Peyer's patch (tissue), 4 donors: ENCODE measurements at regions not wholly inside any gene's neighbourhood (a gene's known extent, or its start where the extent isn't known, plus 50 kb on each side); places are given as distances from the start of the nearest gene placed in this dataset.

ENCODE experiments used
- DNase-seq, 3 donors: peaks; one replicate each; pipeline ENCODE4 v3.0.0-alpha.2; 2017 to 2019
- H3K27ac ChIP-seq, 4 donors: fragments of 200-600 bp; sonication (generic); one replicate each; pipeline ENCODE4 v1.5.1; 2016 to 2019
- H3K27me3 ChIP-seq, 2 donors: fragments of 200-600 bp; sonication (generic); one replicate each; pipeline ENCODE4 v1.5.1; 2019
- H3K36me3 ChIP-seq, 3 donors: fragments of 200-600 bp; sonication (generic); one replicate each; pipeline ENCODE4 v1.5.1; 2016 to 2019
- H3K4me1 ChIP-seq, 4 donors: fragments of 200-600 bp; sonication (generic); one replicate each; pipeline ENCODE4 v1.5.1; 2016 to 2019
- H3K4me3 ChIP-seq, 4 donors: fragments of 200-600 bp; sonication (generic); 1 replicate in 3 of 4; 2 replicates in 1 of 4; pipeline ENCODE4 v1.5.1; 2016 to 2019; ENCODE audit warnings: mild to moderate bottlenecking in 1 of 4
- H3K9me3 ChIP-seq, 4 donors: fragments of 200-600 bp; sonication (generic); one replicate each; pipeline ENCODE4 v1.5.1; 2016 to 2019; ENCODE audit warnings: mild to moderate bottlenecking in 1 of 4
- CTCF ChIP-seq, 6 experiments: fragments of 450-650 bp in 4 of 6; fragments of 200-600 bp in 2 of 6; sonication (generic) in 1 of 6; IDR thresholded peaks; one replicate each; pipeline ENCODE4 v1.5.1; 2017 to 2019; ENCODE audit warnings: antibody characterized with exemption in 6 of 6, mild to moderate bottlenecking in 3 of 6, moderate library complexity in 1 of 6
- POLR2A ChIP-seq, 2 donors: fragments of 450-650 bp; IDR thresholded peaks; one replicate each; pipeline ENCODE4 v1.5.1; 2017; ENCODE audit warnings: antibody characterized with exemption in 2 of 2, mild to moderate bottlenecking in 2 of 2, moderate library complexity in 2 of 2

- Histone ChIP-seq H3K27ac (no peak overlapping the region), H3K4me3 (no peak overlapping the region)
Measured at GRCh38 chr9:88596376-88596775, 61.4 kb downstream of the NXNL2 start.

DNA sequence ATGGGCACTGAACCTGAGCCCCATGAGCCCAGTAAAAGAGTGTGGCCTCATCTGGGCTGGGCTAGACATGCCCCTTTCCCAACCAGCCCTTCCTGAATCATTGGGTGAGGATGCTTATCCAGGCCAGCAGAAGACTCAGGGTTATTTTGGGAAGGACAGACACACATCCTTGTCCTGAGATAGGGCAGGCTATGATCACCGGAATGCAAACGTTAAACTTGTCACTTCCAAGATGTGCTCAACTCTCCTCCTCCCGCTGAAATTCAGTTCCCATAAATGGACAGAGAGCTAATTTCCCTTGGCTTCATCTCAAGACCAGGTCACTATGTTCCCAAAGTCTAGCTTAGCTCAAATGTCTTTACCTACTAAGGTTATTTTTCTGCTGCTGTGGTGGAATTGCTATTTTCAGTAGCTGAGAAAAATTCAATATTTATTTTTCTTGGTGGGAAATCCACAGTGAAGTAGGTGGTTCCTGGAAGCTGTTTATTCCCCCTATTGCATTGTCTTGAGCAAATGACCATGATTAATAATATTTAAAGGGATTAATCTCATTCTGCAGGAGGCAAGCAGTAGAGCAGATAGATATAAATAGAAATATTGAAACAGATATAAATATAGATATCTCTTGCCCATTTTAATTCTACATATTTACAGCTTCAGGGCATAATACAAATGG lies 70.0 kb downstream of the NXNL2 start:
- no peak for DNase-seq
- Histone ChIP-seq H3K4me3 (no peak overlapping the region), H3K27ac (peak overlapping the region in 3 of 4 donors; percentile 3 to 77 (median 49)), H3K36me3 (no peaks in the 10 kb centered on the region), H3K9me3 (no peaks in the 10 kb centered on the region), H3K27me3 (no peaks in the 10 kb centered on the region), H3K4me1 (no peaks in the 10 kb centered on the region)
- TF ChIP-seq CTCF (IDR thresholded peaks at IDR 0.05) (no peak), POLR2A (IDR thresholded peaks at IDR 0.05) (no peak)

More at GRCh38 chr9:88596376-88596775, 61.4 kb downstream of the NXNL2 start:
- H3K9me3 ChIP-seq, result no peaks in the 10 kb centered on the region
- no peaks in the 10 kb centered on the region for H3K36me3 ChIP-seq
- H3K27me3 ChIP-seq, result no peaks in the 10 kb centered on the region
- DNase-seq, result no peak
- no peak for TF ChIP-seq POLR2A (IDR thresholded peaks at IDR 0.05)
- TF ChIP-seq CTCF (IDR thresholded peaks at IDR 0.05), result no peak
- no peaks in the 10 kb centered on the region for H3K4me1 ChIP-seq

- no peak for DNase-seq
- no peak overlapping the region for H3K4me3 ChIP-seq
- no peaks in the 10 kb centered on the region for H3K27me3 ChIP-seq
- TF ChIP-seq POLR2A (IDR thresholded peaks at IDR 0.05) (no peak), CTCF (IDR thresholded peaks at IDR 0.05) (no peak)
- H3K9me3 ChIP-seq, result no peaks in the 10 kb centered on the region
- H3K36me3 ChIP-seq, result no peaks in the 10 kb centered on the region
- H3K4me1 ChIP-seq, result no peaks in the 10 kb centered on the region
- H3K27ac ChIP-seq, result peak overlapping the region in 2 of 4 donors; percentile 59 to 77
Measured at GRCh38 chr9:88605512-88606362, 70.8 kb downstream of the NXNL2 start.

DNA sequence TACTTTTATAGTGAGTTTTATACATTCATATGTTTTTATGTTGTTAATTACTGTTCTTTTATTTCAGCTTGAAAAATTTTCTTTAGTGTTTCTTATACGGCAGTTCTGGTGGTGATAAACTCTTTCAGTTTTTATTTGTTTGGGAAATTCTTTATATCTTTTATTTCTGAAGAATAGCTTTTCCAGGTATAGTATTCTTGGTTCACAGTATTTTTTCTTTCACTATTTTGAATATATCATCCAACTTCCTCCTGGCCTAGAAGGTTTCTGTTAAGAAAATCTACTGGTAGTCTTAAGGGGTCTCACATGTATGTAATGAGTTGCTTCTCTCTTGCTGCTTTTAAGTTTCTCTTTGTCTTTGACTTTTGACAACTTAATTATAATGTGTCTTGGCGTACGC lies 79.4 kb downstream of the NXNL2 start:
- Histone ChIP-seq H3K36me3 (no peaks in the 10 kb centered on the region), H3K27me3 (no peaks in the 10 kb centered on the region), H3K4me1 (no peaks in the 10 kb centered on the region), H3K9me3 (peaks cover 0 to 12% (median 4%) of the 10 kb centered on the region in 4 donors), H3K4me3 (no peak overlapping the region), H3K27ac (no peak overlapping the region)
- no peak for DNase-seq
- TF ChIP-seq POLR2A (IDR thresholded peaks at IDR 0.05), result no peak
- no peak for TF ChIP-seq CTCF (IDR thresholded peaks at IDR 0.05)

- no peak for DNase-seq
- Histone ChIP-seq H3K27me3 (no peaks in the 10 kb centered on the region), H3K36me3 (no peaks in the 10 kb centered on the region), H3K27ac (no peak overlapping the region), H3K9me3 (no peaks in the 10 kb centered on the region), H3K4me1 (no peaks in the 10 kb centered on the region), H3K4me3 (no peak overlapping the region)
- TF ChIP-seq POLR2A (IDR thresholded peaks at IDR 0.05) (no peak), CTCF (IDR thresholded peaks at IDR 0.05) (no peak)
Measured at GRCh38 chr9:88623698-88624097, 88.7 kb downstream of the NXNL2 start.
